Caco-2 (cell line): ENCODE measurements at regions not wholly inside any gene's neighbourhood (a gene's known extent, or its start where the extent isn't known, plus 50 kb on each side); places are given as distances from the start of the nearest gene placed in this dataset.

Experiments used
- BruUV-seq: library from RNA; stranded (reverse); fragments of 400-500 nt; replicated peaks from 2 replicates; lab custom pipeline; 2021; lab: Mats Ljungman, UMichigan
- CTCF ChIA-PET: fragments of 300-600 bp; sonication (Branson Sonifier 250); formaldehyde crosslinking; loops from one replicate; lab custom pipeline; 2022; ENCODE audit warnings: antibody characterized with exemption; lab: Charles Lee
- POLR2A ChIA-PET: fragments of 300-600 bp; sonication (Branson Sonifier 250); formaldehyde crosslinking; loops from one replicate; lab custom pipeline; 2022; ENCODE audit warnings: antibody characterized with exemption; lab: Charles Lee
- DNase-seq, 2 experiments: peaks; one replicate each; pipeline versions ENCODE4 v3.0.0 to v3.0.0-alpha.2; 2020 to 2022
- H3K27me3 ChIP-seq: replicated peaks from 2 replicates; pipeline ENCODE4 v1.6.0; 2011; ENCODE audit warnings: low read length; ENCODE audit not compliant: control insufficient read depth, insufficient read depth
- H3K36me3 ChIP-seq: 2 replicates; pipeline ENCODE4 v1.5.1; 2011; ENCODE audit warnings: low read length; ENCODE audit not compliant: control insufficient read depth, insufficient read depth
- H3K4me1 ChIP-seq: fragments of 250-450 bp; sonication (Bioruptor Pico); 2 replicates; pipeline ENCODE4 v1.5.1; 2020; ENCODE audit warnings: mild to moderate bottlenecking
- H3K4me3 ChIP-seq: 2 replicates; pipeline ENCODE4 v1.5.1; 2011; ENCODE audit warnings: low read depth, mild to moderate bottlenecking, control low read depth, low read length
- H3K9me3 ChIP-seq: fragments of 250-450 bp; sonication (Bioruptor Pico); 2 replicates; pipeline ENCODE4 v1.5.1; 2020; ENCODE audit warnings: mild to moderate bottlenecking, moderate library complexity
- H3K27ac Mint-ChIP-seq: one replicate; pipeline ENCODE4 v1.8.0; 2022; ENCODE audit warnings: mixed read lengths; ENCODE audit not compliant: unreplicated experiment
- H3K27me3 Mint-ChIP-seq: one replicate; pipeline ENCODE4 v1.8.0; 2022; ENCODE audit warnings: mixed read lengths; ENCODE audit not compliant: insufficient read depth, unreplicated experiment
- H3K36me3 Mint-ChIP-seq: one replicate; pipeline ENCODE4 v1.8.0; 2022; ENCODE audit warnings: mild to moderate bottlenecking, mixed read lengths; ENCODE audit not compliant: insufficient read depth, unreplicated experiment
- H3K4me1 Mint-ChIP-seq: one replicate; pipeline ENCODE4 v1.8.0; 2022; ENCODE audit warnings: low read depth, mixed read lengths; ENCODE audit not compliant: unreplicated experiment
- H3K4me3 Mint-ChIP-seq: one replicate; pipeline ENCODE4 v1.8.0; 2022; ENCODE audit warnings: mild to moderate bottlenecking, moderate library complexity, mixed read lengths; ENCODE audit not compliant: unreplicated experiment
- H3K9me3 Mint-ChIP-seq: one replicate; pipeline ENCODE4 v1.8.0; 2022; ENCODE audit warnings: mixed read lengths; ENCODE audit not compliant: unreplicated experiment
- CTCF ChIP-seq, 2 experiments: fragments of 200-600 bp in 1 of 2; IDR thresholded peaks; 1 replicate in 1 of 2; 2 replicates in 1 of 2; pipeline versions ENCODE4 v1.5.1 to v1.8.0; 2011 to 2022; ENCODE audit warnings: antibody characterized with exemption in 1 of 2, control low read depth in 1 of 2, inconsistent platforms in 1 of 2, low read depth in 1 of 2, low read length in 1 of 2, mild to moderate bottlenecking in 1 of 2, moderate library complexity in 1 of 2; ENCODE audit not compliant: insufficient read depth in 1 of 2, severe bottlenecking in 1 of 2, unreplicated experiment in 1 of 2
- intact Hi-C: fragments of 100-400 bp; cut with micrococcal nuclease; formaldehyde crosslinking; loops from one replicate; pipeline ENCODE4 v1.10.0; 2022; ENCODE audit not compliant: unreplicated experiment

- no peak overlapping the region for H3K4me3 Mint-ChIP-seq
- no peaks in the 10 kb centered on the region for H3K27me3 Mint-ChIP-seq
Observed at GRCh38 chr2:120669121-120669952, 66.3 kb upstream of the GLI2 start.

GRCh38 chr2:120669971-120670370, 65.7 kb upstream of the GLI2 start:
- intact Hi-C loops, result no loop called here
- no peak overlapping the region for H3K4me3 ChIP-seq
- H3K4me1 Mint-ChIP-seq, result no peaks in the 10 kb centered on the region
- H3K27me3 ChIP-seq, result no peaks in the 10 kb centered on the region
- H3K9me3 ChIP-seq, result peaks cover 17% of the 10 kb centered on the region
- TF ChIP-seq CTCF (IDR thresholded peaks at IDR 0.05; ENCODE audit: insufficient read depth in 1 of 2, low read depth in 1 of 2, low read length in 1 of 2, severe bottlenecking in 1 of 2, unreplicated experiment in 1 of 2), result no peak
- ChIA-PET CTCF (interaction anchor here (1.5 kb wide), 1 partner anchor 26 kb away, joined by 4 read pairs; no protein-coding TSS in a partner anchor), POLR2A (no interaction called here)
- H3K9me3 Mint-ChIP-seq, result peaks cover 31% of the 10 kb centered on the region
- no peak for DNase-seq
- peak overlapping the region; percentile 56 for H3K27ac Mint-ChIP-seq
- peaks cover 7% of the 10 kb centered on the region; the same call in 1 of the 2 replicates for H3K4me1 ChIP-seq
- peaks cover 7% of the 10 kb centered on the region for H3K36me3 Mint-ChIP-seq
- H3K27me3 Mint-ChIP-seq, result no peaks in the 10 kb centered on the region
- no peak overlapping the region for H3K4me3 Mint-ChIP-seq
- no peaks in the 10 kb centered on the region for H3K36me3 ChIP-seq
- BruUV-seq, result no TSS peak

More at GRCh38 chr2:120669121-120669952, 66.3 kb upstream of the GLI2 start:
- peaks cover 37% of the 10 kb centered on the region for H3K9me3 Mint-ChIP-seq
- intact Hi-C loops, result no loop called here
- no peak overlapping the region for H3K4me3 ChIP-seq
- peak; percentile 38 to 43 for TF ChIP-seq CTCF (IDR thresholded peaks at IDR 0.05; ENCODE audit: insufficient read depth in 1 of 2, low read depth in 1 of 2, low read length in 1 of 2, severe bottlenecking in 1 of 2, unreplicated experiment in 1 of 2)
- no peaks in the 10 kb centered on the region for H3K27me3 ChIP-seq
- peak overlapping the region; percentile 56 for H3K27ac Mint-ChIP-seq
- peak in 1 of 2 experiments; percentile 61 for DNase-seq
- BruUV-seq, result no TSS peak
- H3K4me1 ChIP-seq, result peaks cover 7% of the 10 kb centered on the region; the same call in 1 of the 2 replicates
- CTCF ChIA-PET, result interaction anchor here (1.4 to 1.5 kb wide), 2 partner anchors 12 to 26 kb away, joined by 4 read pairs; no protein-coding TSS in a partner anchor
- no peaks in the 10 kb centered on the region for H3K4me1 Mint-ChIP-seq
- POLR2A ChIA-PET, result no interaction called here
- H3K36me3 ChIP-seq, result no peaks in the 10 kb centered on the region
- H3K9me3 ChIP-seq, result peaks cover 20% of the 10 kb centered on the region
- peaks cover 7% of the 10 kb centered on the region for H3K36me3 Mint-ChIP-seq

GRCh38 chr2:120670371-120670770, 65.3 kb upstream of the GLI2 start:
- intact Hi-C loops, result no loop called here
- Histone ChIP-seq H3K9me3 (peaks cover 13% of the 10 kb centered on the region), H3K36me3 (no peaks in the 10 kb centered on the region), H3K27me3 (no peaks in the 10 kb centered on the region), H3K4me3 (no peak overlapping the region), H3K4me1 (peaks cover 7% of the 10 kb centered on the region; the same call in 1 of the 2 replicates)
- H3K9me3 Mint-ChIP-seq, result peaks cover 27% of the 10 kb centered on the region
- no TSS peak for BruUV-seq
- H3K4me1 Mint-ChIP-seq, result no peaks in the 10 kb centered on the region
- no peak overlapping the region for H3K4me3 Mint-ChIP-seq
- no peak for DNase-seq
- POLR2A ChIA-PET, result no interaction called here
- no peaks in the 10 kb centered on the region for H3K27me3 Mint-ChIP-seq
- H3K27ac Mint-ChIP-seq, result no peak overlapping the region
- CTCF ChIA-PET, result interaction anchor here (1.5 kb wide), 1 partner anchor 25 kb away, joined by 4 read pairs; no protein-coding TSS in a partner anchor
- TF ChIP-seq CTCF (IDR thresholded peaks at IDR 0.05; ENCODE audit: insufficient read depth in 1 of 2, low read depth in 1 of 2, low read length in 1 of 2, severe bottlenecking in 1 of 2, unreplicated experiment in 1 of 2), result no peak
- H3K36me3 Mint-ChIP-seq, result peaks cover 7% of the 10 kb centered on the region
